Left renal cortex interstitium (tissue), 4 donors: ENCODE measurements at regions not wholly inside any gene's neighbourhood (a gene's known extent, or its start where the extent isn't known, plus 50 kb on each side); places are given as distances from the start of the nearest gene placed in this dataset.

Experiments used
- DNase-seq, 4 donors: peaks; one replicate each; pipeline ENCODE4 v3.0.0-alpha.2; 2013; ENCODE audit warnings: low read depth in 4 of 4, low spot score in 2 of 4, missing footprints in 1 of 4

DNA sequence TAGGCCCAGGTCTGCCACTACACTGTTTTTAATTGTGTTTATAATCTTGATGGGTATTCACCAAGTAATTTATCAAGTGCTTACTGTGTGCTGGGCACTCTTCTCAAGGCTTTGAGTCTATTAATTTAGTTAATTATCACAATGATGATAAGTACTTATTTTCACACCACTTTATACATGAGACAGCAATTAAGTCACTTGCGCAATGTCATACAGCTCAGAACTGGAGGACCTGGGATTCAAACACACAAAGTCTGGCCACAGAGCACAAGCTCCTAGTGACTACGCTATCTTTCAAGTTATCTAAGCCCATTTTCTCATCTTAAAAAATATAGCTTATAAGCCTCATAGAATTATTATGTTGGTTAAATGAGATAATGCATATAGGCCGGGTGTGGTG is 85.0 kb downstream of the LLPH start:
- DNase-seq: no peak

DNA sequence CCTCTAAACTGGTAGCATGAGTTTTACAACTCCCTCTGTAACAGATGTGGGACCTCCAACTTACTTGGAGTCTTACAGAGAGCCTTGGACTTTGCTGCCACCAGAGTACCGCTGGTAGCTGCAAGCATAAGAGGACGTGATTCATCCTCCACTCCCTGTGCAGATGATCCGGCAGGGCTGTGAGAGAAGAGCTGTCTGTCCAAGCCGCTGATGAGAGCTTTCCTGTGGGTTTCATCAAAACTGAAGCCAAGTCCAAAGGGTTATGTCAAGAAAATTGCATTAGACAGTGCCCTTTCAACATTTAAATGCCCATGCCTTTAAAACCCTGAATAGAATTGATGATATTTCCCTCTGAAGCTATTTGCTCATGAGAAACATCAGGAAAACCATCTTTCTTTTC is 85.8 kb downstream of the LLPH start:
- DNase-seq: no peak

DNA sequence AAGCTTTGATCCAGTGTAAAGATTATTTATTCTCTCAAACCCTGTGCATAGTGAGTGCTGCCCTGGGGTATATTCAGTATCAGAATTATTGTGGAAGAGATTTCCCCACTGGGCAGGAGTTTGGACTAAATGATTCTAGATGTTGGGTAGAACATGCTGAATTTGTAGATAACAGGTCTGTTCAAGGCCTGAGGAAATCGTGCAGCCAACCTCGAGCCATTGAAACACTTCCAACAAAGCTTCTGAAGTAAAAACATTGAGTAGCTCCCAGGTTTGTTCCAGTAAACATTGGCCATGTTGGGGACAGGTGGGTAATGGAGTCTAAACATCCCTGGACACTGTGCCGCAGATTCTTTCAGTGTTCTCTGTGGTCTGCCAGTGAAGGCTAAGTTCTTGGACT is 87.5 kb downstream of the LLPH start:
- DNase-seq: no peak

DNA sequence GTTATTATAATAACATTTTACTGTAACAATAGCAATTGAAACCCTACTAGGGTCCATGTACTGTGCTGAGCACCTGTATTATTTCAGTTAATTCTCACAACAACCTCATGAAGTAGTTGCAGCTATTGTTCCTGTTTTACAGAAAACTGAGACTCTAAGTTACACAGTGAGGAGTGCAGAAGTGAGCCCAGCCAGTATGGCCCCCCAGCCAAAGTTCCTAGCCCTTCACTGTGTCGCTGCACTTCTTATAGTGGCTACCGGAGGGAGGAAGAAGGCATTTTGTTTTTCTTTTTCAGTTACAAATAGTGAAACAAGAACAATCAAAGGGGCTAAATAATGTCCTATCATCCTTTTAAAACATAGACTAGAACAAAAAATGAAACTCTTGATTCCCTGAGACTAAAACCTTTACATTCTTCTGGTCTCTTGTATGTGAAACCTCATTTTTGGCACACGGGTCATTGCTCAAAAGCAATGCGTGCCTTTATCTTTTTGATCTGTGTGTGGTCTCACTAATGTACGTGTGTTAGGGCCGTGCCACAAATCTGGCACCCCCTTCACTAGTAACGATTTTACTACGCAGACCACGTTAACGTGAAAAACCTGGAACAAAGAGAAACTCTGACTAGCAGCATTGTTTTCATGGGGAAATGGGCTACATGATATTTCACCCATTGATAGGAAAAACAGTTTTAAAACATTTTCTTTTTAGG is 88.7 kb downstream of the LLPH start:
- no peak for DNase-seq

DNA sequence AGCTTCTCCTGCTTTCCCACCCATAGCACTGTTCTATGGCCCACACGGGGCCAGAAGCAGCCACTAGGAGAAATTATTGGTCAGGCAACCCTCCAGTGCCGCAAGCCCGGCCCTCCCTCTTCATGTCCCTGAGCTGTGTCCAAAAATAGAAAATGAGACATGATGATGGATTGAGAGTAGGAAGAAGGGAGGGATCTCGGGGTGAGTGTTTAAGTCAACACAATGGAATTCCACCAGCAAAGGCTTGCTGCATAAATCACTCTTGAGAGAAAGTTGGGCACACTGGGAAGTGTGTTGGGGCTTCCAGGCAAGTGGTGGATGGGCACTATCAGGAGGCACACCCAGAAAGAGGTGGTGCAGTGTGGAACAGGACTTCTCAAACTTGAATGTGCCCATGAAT is 94.2 kb downstream of the LLPH start:
- DNase-seq: peak in 1 of 4 donors; percentile 40

DNA sequence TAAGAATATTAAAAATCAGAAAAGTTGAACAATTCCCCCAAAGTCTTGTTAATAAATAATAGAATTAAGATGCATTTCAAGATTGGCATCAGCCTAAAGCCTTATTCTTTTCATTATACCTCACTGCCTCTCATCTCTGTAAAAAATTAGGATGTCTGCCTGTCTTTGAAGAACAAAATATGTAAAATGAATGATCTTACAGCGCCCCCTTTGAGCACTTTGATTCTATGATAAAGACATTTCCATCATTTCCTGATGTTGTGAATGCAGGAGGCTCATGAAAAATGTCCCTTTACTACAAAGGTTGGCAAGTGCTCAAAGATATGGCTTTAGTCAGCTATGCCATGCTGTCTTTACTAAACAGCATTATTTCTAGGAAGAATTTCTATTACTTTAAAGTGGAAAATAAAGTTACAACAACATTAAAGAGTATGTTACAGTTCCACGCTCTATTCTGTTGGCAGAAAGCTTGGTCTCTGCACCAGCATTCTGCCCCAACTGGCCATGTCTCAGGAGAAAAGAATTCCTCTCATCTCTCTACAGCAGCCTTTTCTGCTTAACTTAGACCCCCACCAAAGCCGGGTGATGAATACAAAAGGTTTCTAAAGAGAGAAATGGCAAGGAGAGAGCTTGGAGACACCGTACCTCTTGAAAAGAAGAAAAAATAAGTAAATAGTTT is 95.1 kb downstream of the LLPH start:
- DNase-seq: no peak

DNA sequence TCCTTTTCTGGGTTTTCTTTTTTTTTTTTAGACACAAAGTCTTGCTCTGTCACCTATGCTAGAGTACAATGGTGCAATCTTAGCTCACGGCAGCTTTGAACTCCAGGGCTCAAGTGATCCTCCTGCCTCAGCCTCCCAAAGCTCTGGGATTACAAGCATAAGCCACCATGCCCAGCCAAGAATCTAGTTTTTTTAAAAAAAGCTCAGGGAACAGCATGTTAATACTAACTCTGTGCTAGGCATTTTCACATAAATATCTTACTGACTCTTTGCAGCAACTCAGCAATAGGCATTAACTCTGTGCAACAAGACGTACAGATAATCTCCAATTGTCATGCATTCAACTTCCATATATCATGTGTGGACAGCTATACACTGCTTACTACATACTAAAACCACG is 97.4 kb downstream of the LLPH start:
- no peak for DNase-seq

DNA sequence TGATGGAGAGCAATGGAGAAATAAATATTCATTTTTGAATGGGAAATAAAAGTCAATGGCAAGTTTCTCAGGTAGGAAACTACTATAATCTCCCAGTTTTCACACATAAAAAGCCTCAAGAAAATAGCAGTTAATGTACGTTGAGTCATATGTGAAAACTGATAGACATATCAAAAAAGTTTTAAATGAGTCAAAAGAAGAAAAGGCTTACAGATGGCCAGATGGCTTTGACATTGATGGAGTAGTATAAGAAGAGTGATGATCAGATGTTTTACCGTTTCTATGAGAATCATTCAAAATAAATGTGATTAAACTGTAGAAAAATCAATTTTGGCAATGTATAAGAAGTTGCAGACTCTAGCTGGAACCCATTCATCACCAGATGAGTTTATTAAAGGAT is 97.8 kb downstream of the LLPH start:
- DNase-seq: no peak

DNA sequence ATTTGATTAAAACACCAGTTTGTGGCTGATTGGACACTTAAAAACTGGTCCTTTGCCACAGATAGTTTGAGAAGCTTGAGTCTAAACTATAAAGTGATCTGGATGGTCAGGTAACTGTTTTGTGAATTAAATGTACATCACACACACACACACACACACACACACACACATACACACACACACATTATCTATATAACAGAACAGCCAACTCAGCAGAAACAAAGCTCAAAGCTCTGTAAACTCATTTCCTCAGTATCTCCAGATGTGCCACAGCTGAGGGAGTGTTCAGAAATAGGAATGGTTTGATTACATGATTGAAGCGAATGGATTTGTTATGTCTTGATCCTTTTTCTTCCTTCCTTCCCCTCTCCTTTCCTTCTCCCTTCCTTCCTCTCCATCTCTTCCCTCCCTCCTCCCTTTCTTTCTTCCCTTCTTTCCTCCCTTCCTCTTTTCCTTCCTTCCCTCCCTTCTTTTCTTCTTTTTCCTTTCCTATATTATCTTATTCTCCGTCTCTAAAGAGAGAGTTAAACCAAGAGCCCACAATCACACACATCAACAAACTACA is 100.3 kb downstream of the LLPH start:
- no peak for DNase-seq

DNA sequence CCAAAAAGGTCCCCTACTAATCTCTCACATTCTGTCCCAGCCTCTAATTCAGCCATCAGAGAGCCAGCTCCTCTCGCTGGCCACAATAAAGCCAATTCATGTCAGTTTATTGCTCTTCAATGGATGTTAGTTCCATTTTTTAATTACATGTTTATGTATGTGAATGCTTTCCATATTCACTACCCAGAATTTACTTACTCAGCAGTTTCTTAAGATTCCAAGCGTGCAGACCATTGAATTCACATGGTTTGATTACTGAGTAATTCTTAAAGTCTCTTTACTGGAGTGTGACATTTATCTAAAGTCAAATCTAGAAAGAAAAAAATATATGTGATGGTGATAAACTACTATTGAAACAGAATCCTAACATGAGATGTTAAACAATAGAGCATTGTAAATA is 102.2 kb downstream of the LLPH start:
- DNase-seq: no peak

DNA sequence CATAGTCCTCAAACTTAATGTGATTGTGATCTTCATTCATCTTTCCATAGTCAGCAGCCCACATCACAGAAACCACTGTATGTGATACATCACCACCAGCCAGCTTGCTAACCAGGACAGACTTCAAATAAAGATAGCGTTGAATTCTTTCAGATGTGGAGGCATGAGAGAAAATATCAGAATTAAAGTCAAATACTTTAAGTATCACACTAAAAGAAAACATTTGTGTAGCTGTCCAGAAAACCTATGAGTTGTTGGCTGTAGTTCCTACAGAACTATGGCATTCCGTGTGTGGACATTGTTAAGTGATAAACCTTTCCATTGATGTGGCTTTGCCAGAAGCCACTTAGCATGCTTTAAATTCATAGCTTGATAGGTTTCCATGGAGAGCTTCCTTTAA is 105.1 kb downstream of the LLPH start:
- DNase-seq: no peak

DNA sequence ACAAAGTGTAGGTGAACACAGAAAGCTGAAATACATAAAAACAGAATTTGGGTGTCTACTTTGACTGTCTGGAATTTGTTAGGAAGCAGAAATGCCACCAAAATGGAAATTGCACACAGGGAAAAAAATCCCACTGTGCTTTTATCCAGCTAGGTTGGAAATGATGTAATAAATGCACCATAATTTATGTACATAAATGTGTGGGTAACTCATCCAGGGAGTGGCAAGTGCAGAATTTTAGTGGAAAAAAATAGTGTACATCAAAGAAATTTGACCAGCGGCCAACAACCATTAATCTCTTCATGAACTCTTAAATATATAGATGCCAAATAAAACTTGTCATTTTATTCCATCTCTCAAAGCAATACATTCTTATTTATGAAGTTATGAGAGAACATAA is 105.6 kb downstream of the LLPH start:
- DNase-seq: no peak

DNA sequence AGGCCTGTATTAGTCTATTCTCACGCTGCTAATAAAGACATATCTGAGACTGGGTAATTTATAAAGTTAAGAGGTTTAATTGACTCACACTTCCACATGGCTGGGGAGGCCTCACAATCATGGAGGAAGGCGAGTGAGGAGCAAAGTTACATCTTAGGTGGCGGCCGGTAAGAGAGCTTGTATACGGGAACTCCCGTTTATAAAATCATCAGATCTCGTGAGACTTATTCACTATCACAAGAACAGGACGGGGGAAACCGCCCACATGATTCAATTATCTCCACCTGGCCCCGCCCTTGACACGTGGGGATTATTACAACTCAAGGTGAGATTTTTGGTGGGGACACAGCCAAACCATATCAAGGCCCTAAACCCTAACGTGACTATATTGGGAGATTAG is 110.1 kb downstream of the LLPH start:
- no peak for DNase-seq

DNA sequence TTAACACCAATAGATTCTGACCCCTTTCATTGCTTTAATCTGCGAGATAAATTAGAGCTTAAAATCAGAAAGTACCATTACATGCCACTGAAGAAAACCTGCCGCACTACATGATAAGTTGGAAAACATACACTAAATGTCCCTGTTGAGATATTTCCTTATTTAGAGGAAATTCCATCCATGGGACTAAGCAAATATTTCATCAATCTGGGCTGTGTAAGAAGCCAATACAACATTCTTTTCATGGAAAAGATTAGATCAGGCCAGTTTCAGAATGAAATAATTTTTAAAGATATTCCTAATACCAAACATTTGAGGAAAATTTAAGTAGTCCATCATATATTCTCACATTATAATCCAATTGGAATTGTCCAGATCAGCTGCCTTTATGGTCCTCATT is 112.8 kb downstream of the LLPH start:
- DNase-seq: no peak
